ENCODE measurements at regions not wholly inside any gene's neighbourhood (a gene's known extent, or its start where the extent isn't known, plus 50 kb on each side); places are given as distances from the start of the nearest gene placed in this dataset.

DNA sequence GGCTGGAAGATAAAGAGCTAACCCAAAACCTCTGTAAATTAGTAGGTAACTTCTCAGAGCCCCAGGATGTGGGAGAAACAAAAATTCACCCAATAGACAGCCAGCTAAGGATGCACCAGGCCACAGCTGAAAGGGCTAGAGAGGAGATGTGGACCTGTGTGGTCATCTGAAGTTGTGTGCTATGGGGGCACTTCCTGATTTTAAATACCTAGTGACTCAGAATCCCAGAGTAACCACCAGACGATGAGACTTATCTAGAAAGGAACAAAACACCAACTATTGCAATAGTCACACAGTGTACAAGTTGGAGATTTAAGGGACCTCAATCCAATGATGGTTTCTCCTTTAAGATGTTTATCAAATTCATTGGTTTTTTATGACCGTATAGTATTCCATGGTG, 408.3 kb upstream of the ANKRD30A start:
- Histone ChIP-seq H3K4me1 (ENCODE audit: control insufficient read depth in 1 of 2, insufficient read depth in 2 of 2, low read length in 2 of 2) (no peaks in the 10 kb centered on the region), H3K9me3 (ENCODE audit: control insufficient read depth in 1 of 2, low read length in 2 of 2) (peaks cover 3 to 9% of the 10 kb centered on the region in 2 donors), H3K9ac (ENCODE audit: low read depth in 1 of 2, low read length in 2 of 2) (no peak overlapping the region), H3K4me3 (ENCODE audit: low read depth in 1 of 2, low read length in 2 of 2) (no peak overlapping the region), H3K36me3 (ENCODE audit: control insufficient read depth in 1 of 2, insufficient read depth in 2 of 2, low read length in 2 of 2) (no peaks in the 10 kb centered on the region), H3K27me3 (ENCODE audit: control insufficient read depth in 1 of 2, insufficient read depth in 2 of 2, low read length in 2 of 2) (no peaks in the 10 kb centered on the region), H3K27ac (ENCODE audit: low read depth, low read length) (no peak overlapping the region)

DNA sequence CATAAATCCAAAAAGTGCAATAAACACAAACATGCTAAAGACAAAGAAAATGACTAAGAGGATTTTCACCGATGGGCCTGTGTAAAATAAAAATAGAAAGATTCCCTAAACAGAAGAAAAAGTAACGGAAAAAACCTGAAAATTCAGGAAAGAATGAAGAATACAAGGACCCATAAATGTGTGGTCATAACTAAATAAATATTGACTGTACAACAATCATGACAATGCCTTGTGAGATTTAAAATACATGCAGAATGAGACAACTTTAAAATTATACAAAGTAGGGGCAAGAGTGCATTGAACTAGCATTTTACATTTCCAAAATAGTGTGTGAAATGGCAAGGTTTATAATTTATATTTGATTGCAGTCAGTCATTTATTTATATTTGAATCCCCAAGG, 409.1 kb upstream of the ANKRD30A start:
- Histone ChIP-seq H3K27me3 (ENCODE audit: control insufficient read depth in 1 of 2, insufficient read depth in 2 of 2, low read length in 2 of 2) (no peaks in the 10 kb centered on the region), H3K9ac (ENCODE audit: low read depth in 1 of 2, low read length in 2 of 2) (no peak overlapping the region), H3K4me3 (ENCODE audit: low read depth in 1 of 2, low read length in 2 of 2) (no peak overlapping the region), H3K36me3 (ENCODE audit: control insufficient read depth in 1 of 2, insufficient read depth in 2 of 2, low read length in 2 of 2) (no peaks in the 10 kb centered on the region), H3K9me3 (ENCODE audit: control insufficient read depth in 1 of 2, low read length in 2 of 2) (peaks cover 0 to 9% of the 10 kb centered on the region in 2 donors), H3K27ac (ENCODE audit: low read depth, low read length) (no peak overlapping the region), H3K4me1 (ENCODE audit: control insufficient read depth in 1 of 2, insufficient read depth in 2 of 2, low read length in 2 of 2) (no peaks in the 10 kb centered on the region)

DNA sequence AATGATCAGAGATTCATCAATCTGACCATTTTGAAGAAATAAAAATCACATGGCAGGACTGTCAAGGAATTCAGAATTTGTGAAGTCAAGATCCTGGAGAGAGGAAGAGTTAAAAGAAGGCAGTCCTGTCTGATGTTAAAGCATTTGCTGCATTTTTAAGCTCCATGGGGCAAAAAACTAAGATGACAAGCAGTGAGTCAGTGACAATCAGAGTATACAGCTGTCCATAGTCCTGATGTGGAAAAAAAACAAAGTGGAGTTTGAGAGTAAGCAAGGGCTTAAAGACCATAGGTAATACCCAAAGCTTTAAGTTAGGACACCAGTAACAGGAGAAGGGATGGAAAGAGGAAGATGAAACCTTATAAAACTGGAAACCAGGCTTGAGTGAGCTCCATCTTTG, 412.7 kb upstream of the ANKRD30A start:
- H3K27me3 ChIP-seq (ENCODE audit: control insufficient read depth in 1 of 2, insufficient read depth in 2 of 2, low read length in 2 of 2): no peaks in the 10 kb centered on the region
- H3K9ac ChIP-seq (ENCODE audit: low read depth in 1 of 2, low read length in 2 of 2): no peak overlapping the region
- H3K36me3 ChIP-seq (ENCODE audit: control insufficient read depth in 1 of 2, insufficient read depth in 2 of 2, low read length in 2 of 2): no peaks in the 10 kb centered on the region
- no peak overlapping the region for H3K27ac ChIP-seq (ENCODE audit: low read depth, low read length)
- no peak overlapping the region for H3K4me3 ChIP-seq (ENCODE audit: low read depth in 1 of 2, low read length in 2 of 2)
- H3K9me3 ChIP-seq (ENCODE audit: control insufficient read depth in 1 of 2, low read length in 2 of 2): peaks cover 0 to 6% of the 10 kb centered on the region in 2 donors
- no peaks in the 10 kb centered on the region for H3K4me1 ChIP-seq (ENCODE audit: control insufficient read depth in 1 of 2, insufficient read depth in 2 of 2, low read length in 2 of 2)

DNA sequence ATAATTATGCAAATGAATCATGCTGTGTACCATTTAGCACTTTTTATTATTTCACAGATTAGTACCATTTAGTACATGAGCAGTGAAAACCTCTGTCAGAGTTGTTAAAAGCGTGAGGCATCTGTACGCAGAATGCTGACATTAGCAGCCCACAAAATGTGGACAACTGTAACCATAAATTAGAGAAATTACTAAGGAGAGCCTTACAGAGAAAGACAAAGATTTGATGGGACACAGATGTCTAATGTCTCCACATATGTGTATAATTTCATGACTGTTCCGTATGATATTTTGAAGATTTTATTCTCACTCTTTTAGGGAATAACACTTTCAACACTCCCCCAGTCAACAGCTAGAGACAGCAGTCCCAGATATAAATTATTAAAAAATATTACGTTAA, 414.0 kb upstream of the ANKRD30A start:
- H3K27ac ChIP-seq (ENCODE audit: low read depth, low read length): no peak overlapping the region
- H3K27me3 ChIP-seq (ENCODE audit: control insufficient read depth in 1 of 2, insufficient read depth in 2 of 2, low read length in 2 of 2): no peaks in the 10 kb centered on the region
- H3K9me3 ChIP-seq (ENCODE audit: control insufficient read depth in 1 of 2, low read length in 2 of 2): no peaks in the 10 kb centered on the region
- H3K4me1 ChIP-seq (ENCODE audit: control insufficient read depth in 1 of 2, insufficient read depth in 2 of 2, low read length in 2 of 2): no peaks in the 10 kb centered on the region
- no peak overlapping the region for H3K4me3 ChIP-seq (ENCODE audit: low read depth in 1 of 2, low read length in 2 of 2)
- no peak overlapping the region for H3K9ac ChIP-seq (ENCODE audit: low read depth in 1 of 2, low read length in 2 of 2)
- no peaks in the 10 kb centered on the region for H3K36me3 ChIP-seq (ENCODE audit: control insufficient read depth in 1 of 2, insufficient read depth in 2 of 2, low read length in 2 of 2)

DNA sequence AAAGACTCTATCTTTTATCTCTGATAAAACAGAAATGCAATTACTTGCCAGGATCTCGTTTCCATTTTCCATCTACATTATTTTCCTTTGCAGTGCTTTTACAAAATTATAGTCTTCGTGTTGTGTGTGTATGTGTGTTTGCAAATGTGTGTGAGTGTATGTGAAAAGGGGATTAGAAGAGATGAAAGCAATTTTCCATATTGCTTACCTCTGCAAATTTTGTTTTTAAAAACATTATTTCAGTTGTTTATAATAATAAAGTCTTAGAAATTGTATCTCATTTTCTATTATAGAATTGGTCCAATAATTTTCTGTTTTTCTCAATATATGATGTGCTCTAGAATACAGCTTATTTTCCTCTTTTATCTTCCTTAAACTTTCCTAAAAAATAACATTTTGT, 421.3 kb upstream of the ANKRD30A start:
- H3K27me3 ChIP-seq (ENCODE audit: control insufficient read depth in 1 of 2, insufficient read depth in 2 of 2, low read length in 2 of 2): no peaks in the 10 kb centered on the region
- no peak overlapping the region for H3K4me3 ChIP-seq (ENCODE audit: low read depth in 1 of 2, low read length in 2 of 2)
- no peak overlapping the region for H3K27ac ChIP-seq (ENCODE audit: low read depth, low read length)
- H3K4me1 ChIP-seq (ENCODE audit: control insufficient read depth in 1 of 2, insufficient read depth in 2 of 2, low read length in 2 of 2): no peaks in the 10 kb centered on the region
- no peak overlapping the region for H3K9ac ChIP-seq (ENCODE audit: low read depth in 1 of 2, low read length in 2 of 2)
- H3K9me3 ChIP-seq (ENCODE audit: control insufficient read depth in 1 of 2, low read length in 2 of 2): peaks cover 4% of the 10 kb centered on the region in 2 donors
- H3K36me3 ChIP-seq (ENCODE audit: control insufficient read depth in 1 of 2, insufficient read depth in 2 of 2, low read length in 2 of 2): no peaks in the 10 kb centered on the region

DNA sequence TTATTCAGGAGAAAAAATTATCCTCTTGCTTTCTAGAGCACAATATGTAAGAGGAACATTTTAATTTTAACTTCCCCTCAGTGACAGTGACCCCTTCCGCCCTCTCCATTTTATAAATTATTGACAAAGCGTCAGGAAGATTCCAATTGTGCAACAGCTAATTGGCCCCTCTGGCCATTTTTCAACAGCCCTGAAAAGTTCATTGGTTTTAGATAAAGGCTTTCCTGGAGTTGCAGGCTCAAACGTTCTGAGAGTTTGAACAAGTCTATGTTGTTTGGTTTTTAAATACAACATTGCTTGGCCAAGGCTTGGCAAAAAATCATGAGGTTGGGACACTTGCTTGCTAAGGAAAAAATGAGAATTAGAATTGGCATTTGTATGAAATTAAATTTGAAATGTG, 422.2 kb upstream of the ANKRD30A start:
- H3K4me3 ChIP-seq (ENCODE audit: low read depth in 1 of 2, low read length in 2 of 2): no peak overlapping the region
- H3K27me3 ChIP-seq (ENCODE audit: control insufficient read depth in 1 of 2, insufficient read depth in 2 of 2, low read length in 2 of 2): no peaks in the 10 kb centered on the region
- H3K9ac ChIP-seq (ENCODE audit: low read depth in 1 of 2, low read length in 2 of 2): no peak overlapping the region
- H3K36me3 ChIP-seq (ENCODE audit: control insufficient read depth in 1 of 2, insufficient read depth in 2 of 2, low read length in 2 of 2): no peaks in the 10 kb centered on the region
- no peaks in the 10 kb centered on the region for H3K4me1 ChIP-seq (ENCODE audit: control insufficient read depth in 1 of 2, insufficient read depth in 2 of 2, low read length in 2 of 2)
- no peak overlapping the region for H3K27ac ChIP-seq (ENCODE audit: low read depth, low read length)
- H3K9me3 ChIP-seq (ENCODE audit: control insufficient read depth in 1 of 2, low read length in 2 of 2): peaks cover 4% of the 10 kb centered on the region in 2 donors

DNA sequence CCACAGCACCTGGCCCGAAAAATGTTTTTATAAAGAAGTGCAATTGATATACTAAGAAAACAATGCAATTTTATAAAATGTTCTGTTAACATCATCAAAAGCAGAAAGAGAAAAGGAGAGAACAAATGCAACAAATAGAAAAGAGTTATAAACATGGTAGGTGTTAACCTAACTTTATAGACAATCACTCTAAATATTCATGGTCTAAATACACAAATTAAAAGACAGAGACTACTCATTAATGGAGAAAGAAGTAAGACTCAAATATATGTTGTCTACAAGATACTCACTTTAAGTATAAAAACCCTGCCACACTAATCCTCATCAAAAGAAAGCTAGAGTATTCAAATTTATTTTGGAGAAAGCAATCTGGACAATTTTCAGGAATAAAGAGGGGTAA, 425.3 kb upstream of the ANKRD30A start:
- Histone ChIP-seq H3K27ac (ENCODE audit: low read depth, low read length) (no peak overlapping the region), H3K27me3 (ENCODE audit: control insufficient read depth in 1 of 2, insufficient read depth in 2 of 2, low read length in 2 of 2) (no peaks in the 10 kb centered on the region), H3K9me3 (ENCODE audit: control insufficient read depth in 1 of 2, low read length in 2 of 2) (peaks cover 4% of the 10 kb centered on the region in 2 donors), H3K4me3 (ENCODE audit: low read depth in 1 of 2, low read length in 2 of 2) (no peak overlapping the region), H3K4me1 (ENCODE audit: control insufficient read depth in 1 of 2, insufficient read depth in 2 of 2, low read length in 2 of 2) (no peaks in the 10 kb centered on the region), H3K36me3 (ENCODE audit: control insufficient read depth in 1 of 2, insufficient read depth in 2 of 2, low read length in 2 of 2) (no peaks in the 10 kb centered on the region), H3K9ac (ENCODE audit: low read depth in 1 of 2, low read length in 2 of 2) (no peak overlapping the region)

DNA sequence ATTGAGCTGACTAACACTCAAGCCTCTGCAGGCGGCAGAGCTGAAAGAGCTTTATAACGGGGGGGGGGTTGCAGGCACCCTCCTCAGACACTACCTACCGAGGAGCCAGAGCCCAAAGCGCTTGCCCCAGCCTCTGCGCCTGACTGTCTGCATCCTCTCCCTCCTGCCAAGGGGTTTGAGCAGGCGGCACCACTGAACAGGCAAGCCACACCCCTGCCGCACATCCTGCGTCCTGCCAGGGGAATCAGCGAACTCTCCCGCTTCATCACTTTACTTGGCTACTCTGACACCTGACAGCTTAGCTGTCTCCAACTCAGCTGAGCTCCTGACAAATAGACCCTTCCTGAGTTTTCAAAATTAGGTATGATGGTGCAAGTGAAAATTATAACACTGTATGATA, 432.6 kb upstream of the ANKRD30A start:
- H3K9ac ChIP-seq (ENCODE audit: low read depth in 1 of 2, low read length in 2 of 2): no peak overlapping the region
- H3K36me3 ChIP-seq (ENCODE audit: control insufficient read depth in 1 of 2, insufficient read depth in 2 of 2, low read length in 2 of 2): no peaks in the 10 kb centered on the region
- H3K9me3 ChIP-seq (ENCODE audit: control insufficient read depth in 1 of 2, low read length in 2 of 2): peaks cover 6 to 12% of the 10 kb centered on the region in 2 donors
- H3K27ac ChIP-seq (ENCODE audit: low read depth, low read length): no peak overlapping the region
- H3K4me3 ChIP-seq (ENCODE audit: low read depth in 1 of 2, low read length in 2 of 2): no peak overlapping the region
- no peaks in the 10 kb centered on the region for H3K4me1 ChIP-seq (ENCODE audit: control insufficient read depth in 1 of 2, insufficient read depth in 2 of 2, low read length in 2 of 2)
- no peaks in the 10 kb centered on the region for H3K27me3 ChIP-seq (ENCODE audit: control insufficient read depth in 1 of 2, insufficient read depth in 2 of 2, low read length in 2 of 2)

DNA sequence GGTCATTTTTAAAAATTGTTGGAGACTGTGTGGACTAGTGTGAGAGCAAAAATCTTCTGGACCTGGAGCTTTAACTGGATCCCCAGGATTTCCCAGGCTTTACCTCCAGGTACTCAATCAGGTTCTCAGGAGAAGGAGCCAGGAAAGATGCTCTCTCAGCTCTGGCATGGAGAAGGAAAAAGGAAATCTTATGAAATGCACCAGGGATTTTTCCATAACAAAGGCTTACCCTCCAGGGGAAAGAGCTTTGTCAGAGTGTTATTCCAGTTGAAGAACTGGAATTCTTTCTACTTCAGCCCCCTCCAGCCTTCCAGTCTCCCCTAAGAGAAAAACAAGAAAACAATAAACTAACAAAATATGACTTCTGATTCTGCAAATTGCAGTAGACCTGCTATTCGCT, 436.7 kb upstream of the ANKRD30A start:
- H3K9ac ChIP-seq (ENCODE audit: low read depth in 1 of 2, low read length in 2 of 2): no peak overlapping the region
- H3K27ac ChIP-seq (ENCODE audit: low read depth, low read length): no peak overlapping the region
- H3K27me3 ChIP-seq (ENCODE audit: control insufficient read depth in 1 of 2, insufficient read depth in 2 of 2, low read length in 2 of 2): no peaks in the 10 kb centered on the region
- peaks cover 6 to 8% of the 10 kb centered on the region in 2 donors for H3K9me3 ChIP-seq (ENCODE audit: control insufficient read depth in 1 of 2, low read length in 2 of 2)
- no peaks in the 10 kb centered on the region for H3K36me3 ChIP-seq (ENCODE audit: control insufficient read depth in 1 of 2, insufficient read depth in 2 of 2, low read length in 2 of 2)
- H3K4me3 ChIP-seq (ENCODE audit: low read depth in 1 of 2, low read length in 2 of 2): no peak overlapping the region
- H3K4me1 ChIP-seq (ENCODE audit: control insufficient read depth in 1 of 2, insufficient read depth in 2 of 2, low read length in 2 of 2): no peaks in the 10 kb centered on the region

DNA sequence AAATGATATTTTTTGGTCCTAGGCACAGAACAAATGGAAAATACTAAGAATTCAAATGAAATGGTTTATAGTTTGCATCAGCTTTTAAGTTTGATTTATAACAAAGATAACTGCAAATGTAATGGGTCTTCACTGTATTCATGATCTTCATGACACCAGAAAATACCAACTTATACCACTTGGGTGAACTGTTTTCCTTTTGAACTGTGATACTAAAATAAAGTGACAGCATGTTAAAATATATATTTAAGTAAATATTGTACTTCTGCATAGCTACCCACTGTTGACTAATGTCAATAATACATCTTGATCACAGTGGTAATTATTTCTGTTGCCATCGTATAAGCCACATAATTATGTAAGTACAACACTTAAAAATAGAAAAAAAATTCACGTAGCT, 442.0 kb upstream of the ANKRD30A start:
- H3K4me3 ChIP-seq (ENCODE audit: low read depth in 1 of 2, low read length in 2 of 2): no peak overlapping the region

More for the DNA sequence above, 442.0 kb upstream of the ANKRD30A start:
- Histone ChIP-seq H3K4me1 (ENCODE audit: control insufficient read depth in 1 of 2, insufficient read depth in 2 of 2, low read length in 2 of 2) (no peaks in the 10 kb centered on the region), H3K27me3 (ENCODE audit: control insufficient read depth in 1 of 2, insufficient read depth in 2 of 2, low read length in 2 of 2) (no peaks in the 10 kb centered on the region), H3K9ac (ENCODE audit: low read depth in 1 of 2, low read length in 2 of 2) (no peak overlapping the region), H3K9me3 (ENCODE audit: control insufficient read depth in 1 of 2, low read length in 2 of 2) (peaks cover 0 to 7% of the 10 kb centered on the region in 2 donors), H3K27ac (ENCODE audit: low read depth, low read length) (no peak overlapping the region), H3K36me3 (ENCODE audit: control insufficient read depth in 1 of 2, insufficient read depth in 2 of 2, low read length in 2 of 2) (no peaks in the 10 kb centered on the region)
